ENCODE measurements at regions not wholly inside any gene's neighbourhood (a gene's known extent, or its start where the extent isn't known, plus 50 kb on each side); places are given as distances from the start of the nearest gene placed in this dataset.

DNA sequence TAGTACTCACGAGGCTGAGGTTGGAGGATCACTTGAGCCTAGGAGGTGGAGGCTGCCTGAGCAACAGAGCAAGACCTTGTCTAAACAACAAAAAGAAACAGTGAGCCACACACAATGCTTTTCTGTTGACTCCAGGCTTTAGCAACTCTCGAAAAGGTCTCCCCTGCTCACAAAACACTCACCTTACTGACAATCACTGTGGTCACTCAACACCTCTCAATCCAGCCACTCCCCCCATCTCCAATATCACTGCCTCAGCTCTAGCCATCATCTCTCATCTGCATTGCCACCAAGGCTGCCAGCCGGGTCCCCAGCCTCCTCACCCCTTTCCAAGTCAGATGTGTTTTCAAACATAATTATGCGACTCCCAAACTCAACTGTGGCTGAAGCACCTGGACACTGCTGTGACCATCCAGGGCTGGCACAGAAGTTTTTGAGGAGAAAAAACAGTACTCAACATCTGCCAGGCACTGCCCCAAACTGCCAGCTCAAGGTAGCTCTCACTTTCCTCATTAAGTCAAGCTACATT, 218.0 kb upstream of the ARID1B start:
- DNase-seq = no peak

DNA sequence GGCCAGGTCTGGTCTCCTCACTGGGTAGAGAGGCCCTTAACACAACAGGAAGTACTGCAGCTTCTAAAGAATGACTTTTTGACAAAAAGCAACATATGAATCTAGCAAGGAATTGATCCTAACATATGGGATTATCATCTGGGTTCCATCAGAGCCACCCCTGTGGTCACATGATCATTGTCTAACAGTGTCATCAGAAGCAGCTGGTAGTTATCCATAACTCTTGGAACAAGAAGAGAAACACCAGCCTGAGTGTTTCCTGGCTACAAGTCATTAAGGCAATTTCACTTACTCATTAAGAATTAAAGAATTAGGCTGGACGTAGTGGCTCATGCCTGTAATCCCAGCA, 219.3 kb upstream of the ARID1B start:
- no peak for DNase-seq

DNA sequence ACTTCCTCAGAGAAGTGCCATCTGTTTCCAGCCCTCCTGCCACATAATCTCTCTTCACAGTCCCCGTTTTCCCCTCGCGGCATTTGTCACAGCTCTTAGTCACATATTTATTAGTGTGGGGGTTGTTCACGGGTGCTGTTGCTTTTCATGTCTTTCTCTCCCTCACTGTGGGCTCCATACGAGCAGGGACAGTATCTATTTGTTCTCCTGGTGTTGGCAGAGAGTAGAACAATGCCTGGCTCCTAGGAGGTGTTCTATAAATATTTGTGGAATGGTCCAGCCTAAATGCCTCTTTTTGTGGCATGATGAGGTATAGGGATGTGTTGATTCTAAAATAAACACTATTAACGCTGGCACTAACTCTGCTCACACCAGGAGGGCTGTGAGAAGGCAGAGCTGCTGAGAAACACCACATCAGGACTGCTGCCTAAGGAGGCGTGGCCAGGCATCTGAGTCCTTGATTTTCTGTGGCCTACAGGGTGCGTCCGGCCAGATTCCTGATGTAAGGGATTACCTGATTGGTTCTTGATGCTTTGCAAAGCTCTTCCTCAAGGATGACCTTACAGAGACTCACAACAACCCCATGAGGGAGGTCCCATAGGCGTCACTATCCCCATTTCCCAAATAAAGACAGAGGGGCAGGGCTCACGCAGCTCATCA, 219.8 kb upstream of the ARID1B start:
- DNase-seq = peak; percentile 21

DNA sequence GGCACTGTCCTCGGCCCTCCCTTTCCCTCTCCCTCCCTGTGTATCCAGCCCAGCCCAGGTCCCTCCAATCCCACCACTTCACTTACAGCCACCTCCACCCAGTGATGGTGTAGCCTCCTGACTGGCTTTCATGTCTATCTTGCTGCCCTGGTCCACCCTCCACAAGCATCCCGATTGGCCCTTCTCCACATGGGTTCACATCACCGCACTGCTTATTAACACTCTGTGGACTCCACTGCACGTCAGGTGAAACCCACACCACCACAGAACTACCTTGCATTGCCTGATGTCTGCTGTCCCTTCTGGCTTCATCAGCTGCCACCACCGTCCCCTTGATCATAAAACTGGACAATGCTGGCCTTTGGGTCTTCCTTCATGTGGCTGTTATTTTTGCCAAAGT, 220.4 kb upstream of the ARID1B start:
- no peak for DNase-seq

DNA sequence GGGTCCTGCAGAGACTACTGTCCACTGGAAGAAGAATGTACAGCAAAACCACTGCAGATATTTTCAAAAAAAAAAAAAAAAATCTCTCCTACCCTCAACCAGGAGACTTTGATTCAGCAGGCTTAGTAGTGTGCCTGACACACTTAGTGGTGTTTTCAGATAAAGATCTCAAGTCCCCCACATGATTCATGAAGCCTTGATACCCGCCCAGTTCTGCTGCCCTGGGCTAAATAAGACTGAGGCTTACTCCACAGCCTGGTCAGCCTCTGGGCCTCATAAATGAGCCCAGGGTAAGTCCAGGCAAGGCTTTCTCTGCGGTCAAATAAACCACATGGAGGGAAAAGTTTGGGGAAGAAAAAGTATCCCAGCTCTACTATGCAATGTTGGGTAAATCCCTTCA, 222.1 kb upstream of the ARID1B start:
- peak; percentile 52 for DNase-seq

DNA sequence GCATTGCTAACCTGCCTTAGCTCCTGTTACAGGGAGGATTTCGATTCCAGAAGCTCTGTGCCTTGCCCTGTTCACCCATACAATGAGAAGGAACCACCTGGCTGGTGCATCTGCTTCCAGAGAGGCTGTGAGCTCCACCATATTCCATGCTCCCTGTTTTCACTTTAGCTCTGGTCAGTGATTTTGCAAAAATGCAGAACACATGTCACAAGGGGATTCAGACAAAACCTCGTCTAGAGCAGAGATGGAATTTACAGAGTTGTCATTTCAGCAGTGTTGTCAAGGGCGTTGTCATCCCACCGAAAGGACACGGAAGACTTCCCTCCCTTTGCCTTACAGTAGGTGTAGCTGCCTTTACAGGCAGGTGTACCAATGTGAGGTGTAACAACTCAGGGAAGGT, 223.0 kb upstream of the ARID1B start:
- DNase-seq = no peak

DNA sequence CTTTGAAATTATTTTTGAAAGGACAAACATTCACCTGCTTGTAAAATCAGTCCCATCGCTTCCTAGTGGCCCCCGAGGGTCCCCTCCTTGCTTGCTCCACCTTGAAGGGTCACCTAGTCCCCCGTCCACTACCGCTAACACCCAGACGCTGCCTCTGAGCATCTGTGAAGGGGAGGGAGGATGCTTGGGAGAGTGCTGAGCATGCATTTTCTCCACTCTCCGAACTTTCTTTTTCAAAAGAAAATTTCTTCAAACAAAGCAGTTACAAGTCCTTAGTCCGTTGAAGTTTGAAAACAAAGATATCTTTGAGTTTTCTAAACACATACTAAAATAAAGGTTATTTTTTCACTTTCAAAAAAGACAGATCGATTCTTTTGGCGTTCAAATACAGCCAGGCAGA, 224.3 kb upstream of the ARID1B start:
- no peak for DNase-seq

DNA sequence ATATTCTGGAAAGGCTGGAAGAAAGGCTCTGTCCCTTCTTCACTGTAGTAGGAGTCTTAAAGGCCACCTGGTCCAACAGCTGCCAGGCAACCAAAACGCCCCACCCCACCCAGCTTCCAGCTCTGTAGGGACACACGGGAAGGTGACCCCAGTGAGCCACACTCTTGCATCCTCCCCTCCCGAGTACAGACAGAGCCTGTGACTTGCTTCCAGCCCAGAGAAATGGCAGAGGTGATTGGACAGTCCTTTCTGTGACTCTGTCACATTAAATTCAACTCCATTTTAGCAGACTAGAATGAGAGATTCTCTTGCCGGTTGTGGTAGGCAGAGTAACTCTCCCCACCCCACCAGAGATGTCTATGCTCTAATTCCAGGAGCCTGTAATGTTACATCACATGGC, 226.2 kb upstream of the ARID1B start:
- no peak for DNase-seq

DNA sequence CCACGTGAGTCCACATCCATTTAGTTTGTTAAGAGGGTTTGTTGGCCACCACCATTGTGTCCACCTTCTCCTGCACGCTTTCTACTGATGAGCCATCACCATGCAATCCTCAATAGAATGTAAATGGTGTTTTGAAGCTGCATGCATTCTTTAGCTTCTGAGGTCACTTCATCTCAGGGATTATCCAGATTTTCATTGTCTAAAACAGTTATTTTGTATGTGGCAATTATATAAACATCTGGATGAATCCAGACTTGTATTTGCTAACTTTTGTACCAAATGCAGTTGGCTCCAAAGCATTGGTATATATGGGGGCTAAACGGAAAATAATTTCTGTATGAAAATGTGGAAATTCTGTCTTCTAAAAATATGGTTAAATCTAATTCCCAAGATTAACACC, 231.2 kb upstream of the ARID1B start:
- peak; percentile 5 for DNase-seq

DNA sequence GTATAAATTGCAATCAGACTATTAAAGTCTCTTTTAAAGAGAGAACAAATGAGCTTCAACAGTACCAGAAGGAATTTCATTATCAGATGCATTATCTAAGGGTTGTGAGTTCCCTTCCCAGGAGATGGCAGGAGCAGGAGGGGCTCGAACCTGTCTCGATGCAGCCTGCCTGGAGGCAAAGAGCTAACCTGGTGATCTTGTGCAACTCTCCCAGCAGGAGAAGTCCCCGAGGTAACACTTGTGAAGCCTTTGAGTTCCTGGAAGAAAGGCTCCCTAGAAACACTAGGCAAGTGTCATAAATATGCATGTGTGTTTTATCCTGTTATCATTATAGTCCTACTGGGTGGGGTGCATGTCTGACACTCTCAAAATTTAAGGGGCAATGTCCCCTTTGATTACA, 232.2 kb upstream of the ARID1B start:
- DNase-seq = no peak

DNA sequence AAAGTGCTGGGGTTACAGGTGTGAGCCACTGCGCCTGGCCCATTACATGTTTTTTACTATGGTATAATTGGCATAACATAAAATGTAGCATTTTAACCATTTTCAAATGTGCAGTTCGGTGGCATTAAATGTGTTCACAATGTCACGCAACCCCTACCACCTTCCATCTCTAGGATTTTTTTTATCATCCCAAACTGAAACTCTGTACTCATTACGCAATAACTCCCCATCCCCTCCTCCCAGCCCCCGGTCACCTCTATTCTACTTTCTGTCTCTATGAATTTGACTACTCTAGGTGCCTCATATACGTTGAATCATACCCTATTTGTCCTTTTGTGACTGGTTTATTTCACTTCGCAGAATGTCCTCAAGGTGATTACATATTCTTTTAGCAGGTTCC, 233.1 kb upstream of the ARID1B start:
- no peak for DNase-seq

DNA sequence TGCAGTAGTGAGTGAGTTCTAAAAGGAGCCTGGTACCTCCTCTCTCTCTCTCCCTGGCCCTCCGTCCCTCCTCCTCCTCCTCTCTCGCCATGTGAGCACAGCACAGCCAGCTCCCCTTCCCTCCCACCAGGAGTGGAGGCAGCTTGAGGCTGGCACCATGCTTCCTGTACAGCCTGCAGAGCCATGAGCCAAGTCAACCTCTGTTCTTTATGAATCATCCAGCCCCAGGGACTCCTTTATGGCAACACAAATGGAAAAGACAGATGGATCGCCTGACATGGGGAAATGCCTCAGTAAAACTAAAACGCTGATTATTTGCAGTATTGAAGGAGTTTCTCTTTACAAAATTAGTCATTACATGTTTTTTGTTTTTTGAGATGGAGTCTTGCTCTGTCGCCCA, 233.7 kb upstream of the ARID1B start:
- peak; percentile 11 for DNase-seq

DNA sequence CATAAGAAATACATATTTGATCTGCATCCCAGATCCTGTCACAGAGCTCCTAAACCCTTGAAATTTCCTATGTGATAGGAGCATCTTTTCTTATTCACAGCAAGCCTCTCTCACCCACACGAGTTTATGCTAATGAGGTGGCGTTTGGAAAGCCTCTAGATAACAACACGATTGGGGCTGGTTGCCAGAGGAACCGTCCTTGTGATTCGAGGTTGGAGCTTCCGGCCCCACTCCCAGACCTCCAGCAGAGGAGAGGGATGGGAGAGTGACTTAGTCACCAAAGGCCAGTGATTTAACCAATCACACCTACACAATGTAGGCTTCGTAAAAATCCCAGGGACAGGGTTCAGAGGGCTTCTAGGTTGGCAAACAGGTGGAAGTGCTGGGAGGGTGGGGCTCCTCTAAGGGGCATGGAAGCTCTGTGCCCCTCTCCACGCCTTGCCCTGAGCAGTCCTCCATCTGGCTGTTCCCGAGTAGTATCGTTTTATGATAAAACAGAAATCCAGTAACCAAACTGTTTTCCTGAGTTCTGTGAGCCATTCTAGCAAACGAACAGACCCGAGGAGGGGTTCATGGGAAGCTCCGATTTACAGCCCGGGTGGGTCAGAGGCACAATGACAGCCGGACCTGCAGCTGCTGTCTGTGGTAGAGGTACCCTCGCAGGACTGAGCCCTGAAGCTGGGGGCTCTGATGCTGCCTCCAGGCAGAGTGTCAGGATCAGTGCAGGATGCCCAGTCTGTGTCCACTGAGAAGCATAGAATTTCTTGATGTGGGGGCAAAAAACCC, 238.1 kb upstream of the ARID1B start:
- peak; percentile 18 for DNase-seq

DNA sequence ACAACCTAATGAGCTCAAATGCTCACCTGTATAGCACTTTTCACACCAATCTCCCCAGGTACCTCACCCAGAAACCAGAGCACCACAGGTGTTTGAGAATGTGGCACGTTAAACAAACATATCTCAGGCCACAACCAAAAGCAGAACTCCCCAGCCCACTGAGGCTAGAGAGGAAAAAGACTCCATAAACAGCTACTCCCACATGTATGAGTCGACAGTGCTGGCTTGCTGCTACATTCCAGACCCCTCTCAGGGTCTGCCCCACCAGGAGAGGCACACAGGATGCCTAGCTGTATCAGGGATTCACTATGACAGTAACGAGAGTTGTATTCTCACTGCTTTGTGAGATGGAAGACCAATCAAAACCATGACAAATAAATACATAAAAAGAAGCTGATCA, 242.6 kb upstream of the ARID1B start:
- DNase-seq = no peak

DNA sequence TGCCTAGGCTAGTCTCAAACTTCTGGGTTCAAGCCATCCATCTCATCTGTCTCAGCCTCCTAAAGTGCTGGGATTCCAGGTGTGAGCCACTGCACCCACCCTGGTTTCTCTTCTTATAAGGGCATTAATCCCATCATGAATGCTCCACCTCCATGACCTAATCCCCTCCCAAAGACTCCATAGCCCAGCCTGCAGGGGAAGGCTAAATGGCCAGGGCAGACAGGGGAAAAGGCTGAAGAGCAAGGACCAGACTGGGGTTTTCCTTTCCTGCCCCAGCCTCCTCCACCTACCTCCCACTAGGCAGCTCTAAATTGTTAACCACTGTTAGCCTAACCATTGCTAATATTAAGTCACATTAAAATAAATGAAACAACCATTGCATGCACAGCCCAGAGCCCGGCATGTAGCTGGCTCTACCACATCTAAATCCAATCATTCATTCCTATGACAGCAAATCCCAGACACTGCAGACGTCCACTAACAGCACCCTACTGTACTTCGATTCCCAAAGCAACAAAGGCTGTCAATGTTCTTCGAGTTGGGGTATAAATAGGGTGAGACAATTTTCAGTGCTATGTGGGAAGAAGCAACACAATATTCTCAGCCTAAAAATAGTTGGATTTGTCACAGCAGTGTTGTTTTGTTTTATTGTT, 243.2 kb upstream of the ARID1B start:
- no peak for DNase-seq

DNA sequence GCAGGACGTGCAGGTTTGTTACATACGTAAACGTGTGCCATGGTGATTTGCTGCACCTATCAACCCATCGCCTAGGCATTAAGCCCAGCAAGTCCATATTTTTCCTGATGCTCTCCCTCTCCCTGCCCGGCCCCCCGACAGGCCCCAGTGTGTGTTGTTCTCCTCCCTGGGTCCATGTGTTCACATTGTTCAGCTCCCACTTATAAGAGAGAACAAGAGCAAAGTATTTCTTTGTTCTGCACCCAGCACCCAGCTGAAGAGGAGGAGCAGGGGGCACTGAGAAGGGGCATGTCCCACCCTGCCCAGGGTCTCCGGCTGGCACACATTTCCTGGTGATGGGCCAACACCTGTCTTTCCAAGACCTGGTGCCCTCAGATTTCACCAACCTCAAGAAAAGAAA, 251.1 kb upstream of the ARID1B start:
- no peak for DNase-seq

DNA sequence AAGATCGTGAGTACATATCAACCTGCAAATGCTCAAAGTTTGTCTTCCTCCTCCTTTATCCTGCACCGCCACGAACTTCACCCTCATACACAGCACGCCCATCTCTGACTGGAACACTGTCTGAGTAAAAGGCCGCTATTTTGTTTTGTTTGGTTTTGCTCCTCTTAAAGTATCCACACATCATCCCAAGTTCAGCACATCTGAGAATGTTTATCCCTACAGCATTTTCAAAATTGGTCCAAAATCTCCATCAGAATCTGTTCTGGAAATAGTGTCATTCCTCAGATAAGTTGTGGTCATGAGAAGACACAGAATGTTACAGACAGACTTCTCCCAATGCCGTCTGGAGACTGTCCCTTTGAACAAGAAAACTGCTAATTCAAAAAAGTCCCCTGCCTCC, 251.6 kb upstream of the ARID1B start:
- DNase-seq = no peak

DNA sequence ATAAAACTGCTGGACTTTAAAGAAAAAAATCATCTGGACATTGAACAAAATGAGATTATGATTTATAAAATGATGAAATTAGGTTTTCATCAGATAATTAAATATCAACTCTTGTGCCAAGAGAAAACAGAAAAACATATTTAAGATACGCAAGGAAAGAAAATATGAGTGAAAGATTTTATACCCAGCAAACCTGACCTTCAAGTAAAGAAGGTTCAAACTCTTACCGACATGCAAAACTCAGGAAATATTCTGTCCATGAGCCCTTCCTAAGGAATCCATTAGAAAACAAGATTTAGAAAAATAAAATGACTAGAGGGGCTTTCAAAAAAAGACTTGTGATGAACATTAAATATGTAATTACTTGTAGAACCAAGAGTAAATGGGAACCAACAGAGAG, 257.2 kb upstream of the ARID1B start:
- no peak for DNase-seq

DNA sequence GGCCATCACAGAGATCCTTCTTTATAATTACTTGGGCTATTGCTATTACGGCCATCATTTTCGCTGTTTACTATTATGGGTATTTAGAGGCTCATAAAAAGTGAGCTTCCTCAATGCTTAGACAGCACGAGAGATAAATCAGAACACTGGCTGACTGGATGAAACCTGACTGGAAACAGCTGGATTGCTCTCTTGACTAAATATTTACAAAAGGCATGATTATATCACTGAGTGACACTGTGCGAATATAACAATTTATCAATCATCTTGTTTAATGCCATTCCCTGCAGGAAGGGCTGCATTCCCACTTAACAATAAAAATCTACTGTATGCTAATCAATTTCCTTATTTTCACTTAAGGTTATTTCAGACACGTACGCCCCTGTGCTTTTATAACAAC, 260.1 kb upstream of the ARID1B start:
- DNase-seq = no peak

DNA sequence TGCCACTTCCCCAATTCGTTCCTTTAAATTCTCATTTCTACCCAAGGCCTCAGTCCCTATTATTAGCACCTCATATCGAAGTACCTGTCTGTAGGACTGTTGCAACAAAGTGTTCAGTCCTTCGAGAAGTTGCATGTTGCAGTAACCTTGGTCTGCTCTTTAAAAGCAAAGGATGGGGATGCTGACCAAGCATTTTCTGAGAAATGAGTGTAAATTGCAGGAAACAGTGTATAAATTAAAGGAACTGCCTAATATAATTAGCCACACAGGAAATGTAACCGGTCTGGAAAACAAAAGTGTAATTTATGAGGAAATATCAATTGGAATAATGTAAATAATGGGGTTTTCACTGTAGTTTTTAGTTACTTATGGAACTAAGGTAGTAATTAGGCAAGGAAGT, 261.9 kb upstream of the ARID1B start:
- no peak for DNase-seq

DNA sequence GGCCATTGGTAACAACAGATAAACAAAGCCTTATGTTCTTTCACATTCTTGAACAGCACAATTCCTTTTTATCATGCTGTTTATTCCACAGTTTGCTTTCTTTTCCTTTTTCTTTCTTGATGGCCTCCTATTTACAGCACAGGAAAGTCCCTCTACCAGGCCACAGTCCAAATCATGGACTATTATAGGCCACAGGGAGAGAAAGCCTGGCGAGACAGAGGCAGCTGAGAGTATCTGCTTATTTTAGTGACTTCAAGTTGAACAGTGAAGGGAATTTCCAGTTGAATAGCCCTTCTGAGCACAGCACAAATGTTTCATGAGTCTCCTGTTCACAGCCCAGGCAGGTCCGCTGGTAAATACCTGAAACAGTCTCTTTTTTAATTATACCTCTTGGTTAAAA, 263.7 kb upstream of the ARID1B start:
- no peak for DNase-seq

DNA sequence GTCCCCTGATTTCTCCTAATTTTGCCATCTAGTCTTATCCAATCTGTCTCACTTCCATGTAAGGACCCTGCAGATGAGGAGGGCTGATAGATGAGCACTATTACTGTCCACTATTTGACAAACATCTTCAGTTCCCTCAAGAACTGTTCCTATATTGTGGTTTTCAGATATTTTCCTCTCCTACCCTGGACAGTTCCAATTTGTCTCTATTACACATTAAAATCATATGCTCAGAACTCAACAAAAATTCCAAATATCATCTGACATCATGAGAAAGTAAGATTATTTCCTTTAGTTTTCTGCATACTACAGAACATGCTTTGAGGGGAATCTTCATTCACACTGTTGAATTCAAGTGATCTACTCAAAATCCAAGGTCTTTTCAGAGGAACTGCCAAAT, 265.6 kb upstream of the ARID1B start:
- DNase-seq = no peak

DNA sequence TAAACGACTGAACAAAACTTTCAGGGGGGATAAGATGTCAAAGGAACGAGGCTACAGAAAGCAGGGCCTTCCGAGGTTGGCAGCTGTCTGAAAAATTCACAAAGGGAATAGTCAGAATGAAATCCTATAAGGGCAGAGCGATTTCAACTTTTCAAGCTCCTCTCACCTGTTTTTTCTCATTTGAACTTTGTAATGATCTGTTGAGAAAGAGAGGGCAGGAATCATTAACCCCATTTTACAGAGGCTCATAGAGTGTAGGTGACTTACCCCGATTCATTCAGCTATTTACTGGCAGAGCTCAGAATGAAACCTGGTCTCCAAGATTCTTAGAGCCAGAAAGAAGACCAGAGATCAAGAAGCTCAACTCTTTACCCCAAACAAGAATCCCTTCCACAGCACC, 266.1 kb upstream of the ARID1B start:
- DNase-seq = no peak

DNA sequence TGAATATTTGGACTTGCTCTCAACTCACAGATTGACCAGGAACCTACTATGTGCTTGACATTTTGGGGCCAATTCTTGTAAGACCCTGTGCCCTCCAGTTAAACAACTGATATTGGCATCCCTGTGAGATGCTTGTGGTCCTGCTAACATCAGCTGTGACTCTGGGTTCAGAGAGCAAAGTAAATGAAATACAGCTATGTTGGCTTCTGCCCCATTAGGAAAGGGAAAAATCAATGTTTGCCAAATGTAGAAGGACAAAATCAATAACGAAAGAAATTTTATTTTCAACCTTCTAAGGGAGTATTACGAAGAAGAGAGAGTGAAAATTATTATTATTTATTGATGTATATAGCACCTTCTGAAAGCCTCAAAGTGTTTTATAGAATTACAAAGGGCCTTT, 266.9 kb upstream of the ARID1B start:
- no peak for DNase-seq
